ENCODE measurements at regions not wholly inside any gene's neighbourhood (a gene's known extent, or its start where the extent isn't known, plus 50 kb on each side); places are given as distances from the start of the nearest gene placed in this dataset.
"Not testable (repeated sequence)": the region's sequence is repeated elsewhere in the genome, so short reads cannot be mapped to it uniquely, and the experiment has no call there.

- TF ChIP-seq, protein P1, sequence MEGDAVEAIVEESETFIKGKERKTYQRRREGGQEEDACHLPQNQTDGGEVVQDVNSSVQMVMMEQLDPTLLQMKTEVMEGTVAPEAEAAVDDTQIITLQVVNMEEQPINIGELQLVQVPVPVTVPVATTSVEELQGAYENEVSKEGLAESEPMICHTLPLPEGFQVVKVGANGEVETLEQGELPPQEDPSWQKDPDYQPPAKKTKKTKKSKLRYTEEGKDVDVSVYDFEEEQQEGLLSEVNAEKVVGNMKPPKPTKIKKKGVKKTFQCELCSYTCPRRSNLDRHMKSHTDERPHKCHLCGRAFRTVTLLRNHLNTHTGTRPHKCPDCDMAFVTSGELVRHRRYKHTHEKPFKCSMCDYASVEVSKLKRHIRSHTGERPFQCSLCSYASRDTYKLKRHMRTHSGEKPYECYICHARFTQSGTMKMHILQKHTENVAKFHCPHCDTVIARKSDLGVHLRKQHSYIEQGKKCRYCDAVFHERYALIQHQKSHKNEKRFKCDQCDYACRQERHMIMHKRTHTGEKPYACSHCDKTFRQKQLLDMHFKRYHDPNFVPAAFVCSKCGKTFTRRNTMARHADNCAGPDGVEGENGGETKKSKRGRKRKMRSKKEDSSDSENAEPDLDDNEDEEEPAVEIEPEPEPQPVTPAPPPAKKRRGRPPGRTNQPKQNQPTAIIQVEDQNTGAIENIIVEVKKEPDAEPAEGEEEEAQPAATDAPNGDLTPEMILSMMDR (conservative IDR thresholded peaks at IDR 0.05): no peak
- TF ChIP-seq ZFX (IDR thresholded peaks at IDR 0.05): no peak
- H3K27ac ChIP-seq: no peak overlapping the region
Measured at GRCh38 chrX:150203248-150203645, 159.9 kb upstream of the MAMLD1 start.

DNA sequence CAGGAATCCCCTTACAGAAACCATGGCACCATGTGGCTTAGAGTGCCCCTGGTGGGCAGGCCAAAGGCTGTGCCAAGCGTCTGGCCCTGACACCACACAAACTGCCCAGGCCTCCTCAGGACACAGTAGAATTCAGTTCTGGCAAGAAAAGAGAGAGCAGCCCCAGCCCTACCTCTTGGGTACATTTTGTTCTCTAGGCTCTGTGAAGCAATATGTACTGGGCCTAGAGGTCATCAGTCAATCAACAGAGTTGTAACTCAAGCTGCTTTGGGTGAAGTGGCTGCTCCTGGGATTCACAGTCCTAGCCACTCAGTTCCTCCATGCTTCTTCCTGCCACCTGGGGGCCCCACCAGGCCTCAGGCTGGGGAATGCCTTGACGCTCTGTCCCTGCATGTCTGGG, 158.1 kb upstream of the MAMLD1 start:
- H3K27ac ChIP-seq: no peak overlapping the region
- TF ChIP-seq, protein P1 (conservative IDR thresholded peaks at IDR 0.05): peak; percentile 12
- no peak for TF ChIP-seq ZFX (IDR thresholded peaks at IDR 0.05)

DNA sequence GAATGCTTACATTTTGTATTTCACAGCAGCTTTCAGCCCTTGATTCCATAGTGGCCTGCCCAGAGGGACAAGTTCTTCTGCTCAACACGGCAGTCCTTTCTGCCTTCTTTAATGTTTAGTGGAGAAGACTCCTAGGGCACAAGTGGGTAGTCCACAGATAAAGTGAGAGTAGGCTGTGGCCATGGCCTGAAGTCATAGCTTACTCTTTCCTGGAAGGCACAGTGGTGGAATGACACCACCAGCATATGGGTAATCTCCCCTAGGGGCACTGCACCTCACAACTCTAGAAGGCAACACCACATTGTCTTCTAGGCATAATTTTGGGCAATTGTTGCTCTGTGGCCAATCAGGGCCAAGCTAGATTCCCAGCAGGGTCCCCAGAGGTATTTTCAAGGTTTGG, 155.4 kb upstream of the MAMLD1 start:
- no peak overlapping the region for H3K27ac ChIP-seq
- TF ChIP-seq, protein P1 (conservative IDR thresholded peaks at IDR 0.05): no peak
- TF ChIP-seq ZFX (IDR thresholded peaks at IDR 0.05): no peak

GRCh38 chrX:150211988-150212387, 151.1 kb upstream of the MAMLD1 start:
- TF ChIP-seq ZFX (IDR thresholded peaks at IDR 0.05): no peak
- TF ChIP-seq, protein P1 (conservative IDR thresholded peaks at IDR 0.05): no peak
- H3K27ac ChIP-seq: no peak overlapping the region

- H3K27ac ChIP-seq: peak overlapping the region; percentile 60
Measured at GRCh38 chrX:150212672-150213480, 150.2 kb upstream of the MAMLD1 start.

DNA sequence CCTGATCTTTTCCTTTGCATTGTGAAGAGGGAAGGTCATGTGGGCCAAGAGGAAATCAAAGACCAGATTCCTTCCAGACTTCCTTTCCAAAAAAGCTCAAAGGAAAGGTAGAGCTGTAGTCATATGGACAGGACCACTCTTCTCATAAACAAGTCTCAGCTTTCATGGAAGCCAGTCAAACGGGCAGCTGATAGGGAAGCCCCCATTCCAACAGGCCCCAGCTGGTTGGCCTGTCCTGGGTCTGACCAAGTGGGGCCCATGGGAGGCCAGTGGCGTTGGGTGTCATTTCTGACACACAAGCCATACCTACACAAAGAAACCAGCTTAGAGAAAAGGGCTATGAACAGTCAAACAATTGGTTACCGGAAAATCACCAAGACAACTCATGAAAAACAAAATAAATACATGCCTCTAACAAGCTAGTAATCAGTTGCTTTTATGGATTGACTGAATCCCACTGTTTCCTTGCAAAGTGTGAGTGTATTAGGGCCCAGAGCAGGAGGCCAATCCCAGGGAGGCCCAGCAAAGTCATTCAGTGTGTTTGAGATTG, 149.6 kb upstream of the MAMLD1 start:
- peak overlapping the region; percentile 60 for H3K27ac ChIP-seq
- no peak for TF ChIP-seq ZFX (IDR thresholded peaks at IDR 0.05)
- TF ChIP-seq, protein P1 (conservative IDR thresholded peaks at IDR 0.05): no peak

More at GRCh38 chrX:150212672-150213480, 150.2 kb upstream of the MAMLD1 start:
- TF ChIP-seq ZFX (IDR thresholded peaks at IDR 0.05): no peak
- TF ChIP-seq, protein P1 (conservative IDR thresholded peaks at IDR 0.05): no peak

GRCh38 chrX:150216000-150216399, 147.1 kb upstream of the MAMLD1 start:
- H3K27ac ChIP-seq: not testable (repeated sequence)

All from C4-2B (cell line).